ENCODE measurements at regions not wholly inside any gene's neighbourhood (a gene's known extent, or its start where the extent isn't known, plus 50 kb on each side); places are given as distances from the start of the nearest gene placed in this dataset.

DNA sequence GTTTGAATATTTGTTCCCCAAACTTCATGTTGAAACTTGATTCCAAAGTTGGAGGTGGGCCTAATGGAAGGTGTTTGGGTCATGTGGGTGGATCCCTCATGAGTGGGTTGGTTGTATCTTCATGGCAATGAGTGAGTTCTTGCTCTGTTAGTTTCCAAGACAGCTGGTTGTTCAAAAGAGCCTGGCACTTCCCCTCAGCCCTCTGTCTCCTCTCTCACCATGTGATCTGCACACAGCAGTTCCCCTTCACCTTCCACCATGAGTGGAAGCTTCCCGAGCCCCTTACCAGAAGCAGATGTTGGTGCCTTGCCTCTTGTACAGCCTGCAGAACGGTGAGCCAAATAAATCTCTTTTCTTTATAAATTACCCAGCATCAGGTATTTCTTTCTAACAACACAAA is 327.1 kb upstream of the SLCO3A1 start:
- H4K20me1 ChIP-seq (replicated peaks; ENCODE audit: insufficient read depth): no peaks in the 10 kb centered on the region
- H3K36me3 Mint-ChIP-seq (ENCODE audit: low read depth): peaks cover 17% of the 10 kb centered on the region; the same call in 2 of the 3 replicates
- no peak overlapping the region for H3K4me2 ChIP-seq
- no peaks in the 10 kb centered on the region; the same call in 1 of the 2 replicates for H3K9me2 ChIP-seq (ENCODE audit: insufficient read depth)
- no peaks in the 10 kb centered on the region for H3K4me1 Mint-ChIP-seq
- no peak for TF ChIP-seq POLR2AphosphoS5 (IDR thresholded peaks at IDR 0.05; ENCODE audit: low read depth)
- no peak for TF ChIP-seq EZH2phosphoT487 (IDR thresholded peaks at IDR 0.05; ENCODE audit: unreplicated experiment)
- TF ChIP-seq, protein P1, sequence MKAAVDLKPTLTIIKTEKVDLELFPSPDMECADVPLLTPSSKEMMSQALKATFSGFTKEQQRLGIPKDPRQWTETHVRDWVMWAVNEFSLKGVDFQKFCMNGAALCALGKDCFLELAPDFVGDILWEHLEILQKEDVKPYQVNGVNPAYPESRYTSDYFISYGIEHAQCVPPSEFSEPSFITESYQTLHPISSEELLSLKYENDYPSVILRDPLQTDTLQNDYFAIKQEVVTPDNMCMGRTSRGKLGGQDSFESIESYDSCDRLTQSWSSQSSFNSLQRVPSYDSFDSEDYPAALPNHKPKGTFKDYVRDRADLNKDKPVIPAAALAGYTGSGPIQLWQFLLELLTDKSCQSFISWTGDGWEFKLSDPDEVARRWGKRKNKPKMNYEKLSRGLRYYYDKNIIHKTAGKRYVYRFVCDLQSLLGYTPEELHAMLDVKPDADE (IDR thresholded peaks at IDR 0.05): no peak
- TF ChIP-seq, protein P2, sequence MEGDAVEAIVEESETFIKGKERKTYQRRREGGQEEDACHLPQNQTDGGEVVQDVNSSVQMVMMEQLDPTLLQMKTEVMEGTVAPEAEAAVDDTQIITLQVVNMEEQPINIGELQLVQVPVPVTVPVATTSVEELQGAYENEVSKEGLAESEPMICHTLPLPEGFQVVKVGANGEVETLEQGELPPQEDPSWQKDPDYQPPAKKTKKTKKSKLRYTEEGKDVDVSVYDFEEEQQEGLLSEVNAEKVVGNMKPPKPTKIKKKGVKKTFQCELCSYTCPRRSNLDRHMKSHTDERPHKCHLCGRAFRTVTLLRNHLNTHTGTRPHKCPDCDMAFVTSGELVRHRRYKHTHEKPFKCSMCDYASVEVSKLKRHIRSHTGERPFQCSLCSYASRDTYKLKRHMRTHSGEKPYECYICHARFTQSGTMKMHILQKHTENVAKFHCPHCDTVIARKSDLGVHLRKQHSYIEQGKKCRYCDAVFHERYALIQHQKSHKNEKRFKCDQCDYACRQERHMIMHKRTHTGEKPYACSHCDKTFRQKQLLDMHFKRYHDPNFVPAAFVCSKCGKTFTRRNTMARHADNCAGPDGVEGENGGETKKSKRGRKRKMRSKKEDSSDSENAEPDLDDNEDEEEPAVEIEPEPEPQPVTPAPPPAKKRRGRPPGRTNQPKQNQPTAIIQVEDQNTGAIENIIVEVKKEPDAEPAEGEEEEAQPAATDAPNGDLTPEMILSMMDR (conservative IDR thresholded peaks at IDR 0.05; ENCODE audit: low read depth in 2 of 2): no peak
- TF ChIP-seq, protein P3, sequence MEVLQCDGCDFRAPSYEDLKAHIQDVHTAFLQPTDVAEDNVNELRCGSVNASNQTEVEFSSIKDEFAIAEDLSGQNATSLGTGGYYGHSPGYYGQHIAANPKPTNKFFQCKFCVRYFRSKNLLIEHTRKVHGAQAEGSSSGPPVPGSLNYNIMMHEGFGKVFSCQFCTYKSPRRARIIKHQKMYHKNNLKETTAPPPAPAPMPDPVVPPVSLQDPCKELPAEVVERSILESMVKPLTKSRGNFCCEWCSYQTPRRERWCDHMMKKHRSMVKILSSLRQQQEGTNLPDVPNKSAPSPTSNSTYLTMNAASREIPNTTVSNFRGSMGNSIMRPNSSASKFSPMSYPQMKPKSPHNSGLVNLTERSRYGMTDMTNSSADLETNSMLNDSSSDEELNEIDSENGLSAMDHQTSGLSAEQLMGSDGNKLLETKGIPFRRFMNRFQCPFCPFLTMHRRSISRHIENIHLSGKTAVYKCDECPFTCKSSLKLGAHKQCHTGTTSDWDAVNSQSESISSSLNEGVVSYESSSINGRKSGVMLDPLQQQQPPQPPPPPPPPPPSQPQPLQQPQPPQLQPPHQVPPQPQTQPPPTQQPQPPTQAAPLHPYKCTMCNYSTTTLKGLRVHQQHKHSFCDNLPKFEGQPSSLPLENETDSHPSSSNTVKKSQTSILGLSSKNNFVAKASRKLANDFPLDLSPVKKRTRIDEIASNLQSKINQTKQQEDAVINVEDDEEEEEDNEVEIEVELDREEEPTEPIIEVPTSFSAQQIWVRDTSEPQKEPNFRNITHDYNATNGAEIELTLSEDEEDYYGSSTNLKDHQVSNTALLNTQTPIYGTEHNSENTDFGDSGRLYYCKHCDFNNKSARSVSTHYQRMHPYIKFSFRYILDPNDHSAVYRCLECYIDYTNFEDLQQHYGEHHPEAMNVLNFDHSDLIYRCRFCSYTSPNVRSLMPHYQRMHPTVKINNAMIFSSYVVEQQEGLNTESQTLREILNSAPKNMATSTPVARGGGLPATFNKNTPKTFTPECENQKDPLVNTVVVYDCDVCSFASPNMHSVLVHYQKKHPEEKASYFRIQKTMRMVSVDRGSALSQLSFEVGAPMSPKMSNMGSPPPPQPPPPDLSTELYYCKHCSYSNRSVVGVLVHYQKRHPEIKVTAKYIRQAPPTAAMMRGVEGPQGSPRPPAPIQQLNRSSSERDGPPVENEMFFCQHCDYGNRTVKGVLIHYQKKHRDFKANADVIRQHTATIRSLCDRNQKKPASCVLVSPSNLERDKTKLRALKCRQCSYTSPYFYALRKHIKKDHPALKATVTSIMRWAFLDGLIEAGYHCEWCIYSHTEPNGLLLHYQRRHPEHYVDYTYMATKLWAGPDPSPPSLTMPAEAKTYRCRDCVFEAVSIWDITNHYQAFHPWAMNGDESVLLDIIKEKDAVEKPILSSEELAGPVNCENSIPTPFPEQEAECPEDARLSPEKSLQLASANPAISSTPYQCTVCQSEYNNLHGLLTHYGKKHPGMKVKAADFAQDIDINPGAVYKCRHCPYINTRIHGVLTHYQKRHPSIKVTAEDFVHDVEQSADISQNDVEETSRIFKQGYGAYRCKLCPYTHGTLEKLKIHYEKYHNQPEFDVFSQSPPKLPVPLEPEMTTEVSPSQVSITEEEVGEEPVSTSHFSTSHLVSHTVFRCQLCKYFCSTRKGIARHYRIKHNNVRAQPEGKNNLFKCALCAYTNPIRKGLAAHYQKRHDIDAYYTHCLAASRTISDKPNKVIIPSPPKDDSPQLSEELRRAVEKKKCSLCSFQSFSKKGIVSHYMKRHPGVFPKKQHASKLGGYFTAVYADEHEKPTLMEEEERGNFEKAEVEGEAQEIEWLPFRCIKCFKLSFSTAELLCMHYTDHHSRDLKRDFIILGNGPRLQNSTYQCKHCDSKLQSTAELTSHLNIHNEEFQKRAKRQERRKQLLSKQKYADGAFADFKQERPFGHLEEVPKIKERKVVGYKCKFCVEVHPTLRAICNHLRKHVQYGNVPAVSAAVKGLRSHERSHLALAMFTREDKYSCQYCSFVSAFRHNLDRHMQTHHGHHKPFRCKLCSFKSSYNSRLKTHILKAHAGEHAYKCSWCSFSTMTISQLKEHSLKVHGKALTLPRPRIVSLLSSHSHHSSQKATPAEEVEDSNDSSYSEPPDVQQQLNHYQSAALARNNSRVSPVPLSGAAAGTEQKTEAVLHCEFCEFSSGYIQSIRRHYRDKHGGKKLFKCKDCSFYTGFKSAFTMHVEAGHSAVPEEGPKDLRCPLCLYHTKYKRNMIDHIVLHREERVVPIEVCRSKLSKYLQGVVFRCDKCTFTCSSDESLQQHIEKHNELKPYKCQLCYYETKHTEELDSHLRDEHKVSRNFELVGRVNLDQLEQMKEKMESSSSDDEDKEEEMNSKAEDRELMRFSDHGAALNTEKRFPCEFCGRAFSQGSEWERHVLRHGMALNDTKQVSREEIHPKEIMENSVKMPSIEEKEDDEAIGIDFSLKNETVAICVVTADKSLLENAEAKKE (CRISPR knock-in tag; IDR thresholded peaks at IDR 0.05): no peak
- TF ChIP-seq JUNB (IDR thresholded peaks at IDR 0.05; ENCODE audit: unreplicated experiment): no peak
- TF ChIP-seq STAT1 (IDR thresholded peaks at IDR 0.05; ENCODE audit: unreplicated experiment): no peak
- TF ChIP-seq EZH2 (IDR thresholded peaks at IDR 0.05; ENCODE audit: low read depth, unreplicated experiment): no peak
- TF ChIP-seq CREB1 (CRISPR knock-in tag; IDR thresholded peaks at IDR 0.05; ENCODE audit: low read depth): no peak
- TF ChIP-seq, protein P4, sequence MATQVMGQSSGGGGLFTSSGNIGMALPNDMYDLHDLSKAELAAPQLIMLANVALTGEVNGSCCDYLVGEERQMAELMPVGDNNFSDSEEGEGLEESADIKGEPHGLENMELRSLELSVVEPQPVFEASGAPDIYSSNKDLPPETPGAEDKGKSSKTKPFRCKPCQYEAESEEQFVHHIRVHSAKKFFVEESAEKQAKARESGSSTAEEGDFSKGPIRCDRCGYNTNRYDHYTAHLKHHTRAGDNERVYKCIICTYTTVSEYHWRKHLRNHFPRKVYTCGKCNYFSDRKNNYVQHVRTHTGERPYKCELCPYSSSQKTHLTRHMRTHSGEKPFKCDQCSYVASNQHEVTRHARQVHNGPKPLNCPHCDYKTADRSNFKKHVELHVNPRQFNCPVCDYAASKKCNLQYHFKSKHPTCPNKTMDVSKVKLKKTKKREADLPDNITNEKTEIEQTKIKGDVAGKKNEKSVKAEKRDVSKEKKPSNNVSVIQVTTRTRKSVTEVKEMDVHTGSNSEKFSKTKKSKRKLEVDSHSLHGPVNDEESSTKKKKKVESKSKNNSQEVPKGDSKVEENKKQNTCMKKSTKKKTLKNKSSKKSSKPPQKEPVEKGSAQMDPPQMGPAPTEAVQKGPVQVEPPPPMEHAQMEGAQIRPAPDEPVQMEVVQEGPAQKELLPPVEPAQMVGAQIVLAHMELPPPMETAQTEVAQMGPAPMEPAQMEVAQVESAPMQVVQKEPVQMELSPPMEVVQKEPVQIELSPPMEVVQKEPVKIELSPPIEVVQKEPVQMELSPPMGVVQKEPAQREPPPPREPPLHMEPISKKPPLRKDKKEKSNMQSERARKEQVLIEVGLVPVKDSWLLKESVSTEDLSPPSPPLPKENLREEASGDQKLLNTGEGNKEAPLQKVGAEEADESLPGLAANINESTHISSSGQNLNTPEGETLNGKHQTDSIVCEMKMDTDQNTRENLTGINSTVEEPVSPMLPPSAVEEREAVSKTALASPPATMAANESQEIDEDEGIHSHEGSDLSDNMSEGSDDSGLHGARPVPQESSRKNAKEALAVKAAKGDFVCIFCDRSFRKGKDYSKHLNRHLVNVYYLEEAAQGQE (IDR thresholded peaks at IDR 0.05; ENCODE audit: unreplicated experiment): no peak
- TF ChIP-seq NANOG (IDR thresholded peaks at IDR 0.05; ENCODE audit: borderline replicate concordance): no peak
- no peak for TF ChIP-seq ZNF114 (CRISPR knock-in tag; IDR thresholded peaks at IDR 0.05)
- DNase-seq (ENCODE audit: low spot score) (no peak), ATAC-seq (no peak)
- no peak overlapping the region for H3K4me3 ChIP-seq
- H3K36me3 ChIP-seq (ENCODE audit: insufficient read depth): no peaks in the 10 kb centered on the region
- peaks cover 33% of the 10 kb centered on the region for H3K9me3 Mint-ChIP-seq
- no peaks in the 10 kb centered on the region for H3K27me3 ChIP-seq (ENCODE audit: insufficient read depth)
- peaks cover 5% of the 10 kb centered on the region for H3K27me3 Mint-ChIP-seq (ENCODE audit: insufficient read depth, low read depth, poor library complexity)
- no peaks in the 10 kb centered on the region for H3K79me2 ChIP-seq (replicated peaks; ENCODE audit: insufficient read depth)
- H3F3A ChIP-seq (replicated peaks; ENCODE audit: low read depth): no peaks in the 10 kb centered on the region
- H3K4me3 Mint-ChIP-seq: no peak overlapping the region
- no peak overlapping the region for H2AFZ ChIP-seq
- no peak overlapping the region for H3K27ac Mint-ChIP-seq
- H3K27ac ChIP-seq (ENCODE audit: low read depth): no peak overlapping the region
- H3K4me1 ChIP-seq (ENCODE audit: insufficient read depth): no peaks in the 10 kb centered on the region
